ENCODE measurements at regions not wholly inside any gene's neighbourhood (a gene's known extent, or its start where the extent isn't known, plus 50 kb on each side); places are given as distances from the start of the nearest gene placed in this dataset.

- TF ChIP-seq CTCF (conservative IDR thresholded peaks at IDR 0.05; ENCODE audit: low read length) (no peak), EZH2phosphoT487 (IDR thresholded peaks at IDR 0.05; ENCODE audit: borderline replicate concordance) (no peak)
These were observed 190.3 kb upstream of the NAV3 start for GRCh38 chr12:77640356-77640755.

Data from Loucy (cell line).